HuH-7.5 (cell line): ENCODE measurements at regions not wholly inside any gene's neighbourhood (a gene's known extent, or its start where the extent isn't known, plus 50 kb on each side); places are given as distances from the start of the nearest gene placed in this dataset.
A peak's percentile ranks its signal among the peaks of the same experiment; 100 is the strongest.
"Not testable (repeated sequence)": the region's sequence is repeated elsewhere in the genome, so short reads cannot be mapped to it uniquely, and the experiment has no call there.

Source experiments
- DNase-seq: peaks from one replicate; pipeline ENCODE4 v3.0.0; 2011; ENCODE audit warnings: low spot score

GRCh38 chr13:19362946-19363510 is 181.4 kb upstream of the TUBA3C start:
- DNase-seq: no peak

- DNase-seq: not testable (repeated sequence)
These were observed 178.1 kb upstream of the TUBA3C start for GRCh38 chr13:19359697-19360096.

GRCh38 chr13:19345916-19346422 is 164.3 kb upstream of the TUBA3C start:
- peak; percentile 32 for DNase-seq

- no peak for DNase-seq
These were observed 163.5 kb upstream of the TUBA3C start for GRCh38 chr13:19345158-19345557.

GRCh38 chr13:19344585-19345120 is 163.0 kb upstream of the TUBA3C start:
- not testable (repeated sequence) for DNase-seq

GRCh38 chr13:19332378-19332777 is 150.8 kb upstream of the TUBA3C start:
- DNase-seq: no peak

- no peak for DNase-seq
These were observed 147.7 kb upstream of the TUBA3C start for GRCh38 chr13:19329365-19329764.

- DNase-seq: no peak
These were observed 142.7 kb upstream of the TUBA3C start for GRCh38 chr13:19324325-19324724.

GRCh38 chr13:19321222-19321621 is 139.6 kb upstream of the TUBA3C start:
- DNase-seq: no peak

- no peak for DNase-seq
These were observed 123.8 kb upstream of the TUBA3C start for GRCh38 chr13:19305434-19305833.

- no peak for DNase-seq
These were observed 107.6 kb upstream of the TUBA3C start for GRCh38 chr13:19289180-19289579.

- DNase-seq: no peak
These were observed 102.2 kb upstream of the TUBA3C start for GRCh38 chr13:19283836-19284235.

GRCh38 chr13:19268331-19268730 is 86.7 kb upstream of the TUBA3C start:
- DNase-seq: no peak

- no peak for DNase-seq
These were observed 86.1 kb upstream of the TUBA3C start for GRCh38 chr13:19267746-19268145.

GRCh38 chr13:19266979-19267378 is 85.4 kb upstream of the TUBA3C start:
- DNase-seq: no peak

GRCh38 chr13:19264711-19265110 is 83.1 kb upstream of the TUBA3C start:
- DNase-seq: no peak

- no peak for DNase-seq
These were observed 70.8 kb upstream of the TUBA3C start for GRCh38 chr13:19252381-19252780.

- DNase-seq: no peak
These were observed 57.7 kb upstream of the TUBA3C start for GRCh38 chr13:19239114-19239860.
